Naive thymus-derived CD4-positive, alpha-beta T cell (primary cell): ENCODE measurements at regions not wholly inside any gene's neighbourhood (a gene's known extent, or its start where the extent isn't known, plus 50 kb on each side); places are given as distances from the start of the nearest gene placed in this dataset.

Experiments used
- ATAC-seq: fragments of 150-1000 bp; cut with Tn5 transposase; 2 replicates; pipeline ENCODE4 v1.10.0; 2021; ENCODE audit warnings: mild to moderate bottlenecking, moderate library complexity
- CTCF ChIA-PET: fragments of 350-600 bp; sonication (Branson Sonifier 250); formaldehyde crosslinking; loops from one replicate; lab custom pipeline; 2021; ENCODE audit warnings: antibody characterized with exemption; lab: Charles Lee
- POLR2A ChIA-PET: fragments of 350-600 bp; sonication (Branson Sonifier 250); formaldehyde crosslinking; loops from one replicate; lab custom pipeline; 2021; ENCODE audit warnings: antibody characterized with exemption, inconsistent platforms; lab: Charles Lee
- DNase-seq, 9 donors: peaks; one replicate each; pipeline versions ENCODE4 v3.0.0 to v3.0.0-alpha.2; 2020 to 2022; ENCODE audit warnings: mixed read lengths in 1 of 9
- H3K27ac ChIP-seq: one replicate; pipeline ENCODE4 v1.7.0; 2013; ENCODE audit warnings: mild to moderate bottlenecking, low read depth, low read length, moderate library complexity
- H3K27me3 ChIP-seq, 2 donors: one replicate each; pipeline ENCODE4 v1.7.0; 2013; ENCODE audit warnings: low read length in 2 of 2, mild to moderate bottlenecking in 2 of 2, moderate library complexity in 2 of 2; ENCODE audit not compliant: control insufficient read depth in 2 of 2, insufficient read depth in 2 of 2
- H3K36me3 ChIP-seq, 3 experiments: 1 replicate in 2 of 3; 2 replicates in 1 of 3; pipeline ENCODE4 v1.7.0; 2013; ENCODE audit warnings: low read length in 3 of 3, mild to moderate bottlenecking in 3 of 3, moderate library complexity in 1 of 3; ENCODE audit not compliant: insufficient read depth in 3 of 3, control insufficient read depth in 2 of 3
- H3K4me1 ChIP-seq, 2 donors: one replicate each; pipeline ENCODE4 v1.7.0; 2013; ENCODE audit warnings: low read length in 2 of 2, mild to moderate bottlenecking in 2 of 2, moderate library complexity in 1 of 2; ENCODE audit not compliant: control insufficient read depth in 2 of 2, insufficient read depth in 2 of 2
- H3K4me3 ChIP-seq: 2 replicates; pipeline ENCODE4 v1.7.0; 2013; ENCODE audit warnings: mild to moderate bottlenecking, low read length
- H3K9me3 ChIP-seq, 3 experiments: 1 replicate in 2 of 3; 2 replicates in 1 of 3; pipeline ENCODE4 v1.7.0; 2013; ENCODE audit warnings: low read length in 3 of 3; ENCODE audit not compliant: control insufficient read depth in 2 of 3
- H3K27ac Mint-ChIP-seq, 9 donors: one replicate each; pipeline ENCODE4 v1.8.0; 2020 to 2022; ENCODE audit warnings: mixed read lengths in 9 of 9, mild to moderate bottlenecking in 8 of 9, moderate library complexity in 5 of 9, inconsistent platforms in 2 of 9
- H3K27me3 Mint-ChIP-seq, 5 donors: one replicate each; pipeline ENCODE4 v1.8.0; 2021 to 2022; ENCODE audit warnings: mixed read lengths in 5 of 5, mild to moderate bottlenecking in 1 of 5
- H3K36me3 Mint-ChIP-seq, 5 donors: one replicate each; pipeline ENCODE4 v1.8.0; 2020 to 2022; ENCODE audit warnings: mixed read lengths in 5 of 5, mild to moderate bottlenecking in 3 of 5, inconsistent platforms in 1 of 5
- H3K4me1 Mint-ChIP-seq, 7 donors: one replicate each; pipeline ENCODE4 v1.8.0; 2020 to 2022; ENCODE audit warnings: mixed read lengths in 7 of 7, mild to moderate bottlenecking in 3 of 7, inconsistent platforms in 1 of 7
- H3K4me3 Mint-ChIP-seq, 10 donors: one replicate each; pipeline ENCODE4 v1.8.0; 2020 to 2022; ENCODE audit warnings: mild to moderate bottlenecking in 10 of 10, mixed read lengths in 10 of 10, moderate library complexity in 6 of 10, inconsistent platforms in 2 of 10
- H3K9me3 Mint-ChIP-seq, 11 donors: one replicate each; pipeline ENCODE4 v1.8.0; 2020 to 2022; ENCODE audit warnings: mixed read lengths in 11 of 11, mild to moderate bottlenecking in 4 of 11, inconsistent platforms in 1 of 11, moderate library complexity in 1 of 11
- intact Hi-C, 2 donors: fragments of 100-400 bp; cut with micrococcal nuclease; formaldehyde crosslinking; loops; one replicate each; pipeline ENCODE4 v1.15.1; 2023

GRCh38 chr5:104421431-104421830, 858.8 kb upstream of the NUDT12 start:
- Histone ChIP-seq H3K4me1 (no peaks in the 10 kb centered on the region), H3K36me3 (no peaks in the 10 kb centered on the region), H3K9me3 (no peaks in the 10 kb centered on the region), H3K27ac (no peak overlapping the region), H3K27me3 (no peaks in the 10 kb centered on the region), H3K4me3 (no peak overlapping the region)
- CTCF ChIA-PET = no interaction called here
- H3K4me3 Mint-ChIP-seq = no peak overlapping the region
- DNase-seq = no peak
- H3K4me1 Mint-ChIP-seq = no peaks in the 10 kb centered on the region
- POLR2A ChIA-PET = no interaction called here
- peaks cover 0 to 9% (median 2%) of the 10 kb centered on the region in 11 donors for H3K9me3 Mint-ChIP-seq
- no peaks in the 10 kb centered on the region for H3K27me3 Mint-ChIP-seq
- H3K36me3 Mint-ChIP-seq = no peaks in the 10 kb centered on the region
- no peak for ATAC-seq
- no peak overlapping the region for H3K27ac Mint-ChIP-seq
- intact Hi-C loops = no loop called here

GRCh38 chr5:104418056-104418455, 855.5 kb upstream of the NUDT12 start:
- H3K27me3 ChIP-seq = no peaks in the 10 kb centered on the region
- intact Hi-C loops = no loop called here
- ChIA-PET CTCF (no interaction called here), POLR2A (no interaction called here)
- no peak for ATAC-seq
- H3K27ac ChIP-seq = no peak overlapping the region
- no peaks in the 10 kb centered on the region for H3K4me1 ChIP-seq
- DNase-seq = no peak
- H3K27ac Mint-ChIP-seq = no peak overlapping the region
- no peak overlapping the region for H3K4me3 ChIP-seq
- H3K9me3 ChIP-seq = no peaks in the 10 kb centered on the region
- no peaks in the 10 kb centered on the region for H3K4me1 Mint-ChIP-seq
- H3K27me3 Mint-ChIP-seq = no peaks in the 10 kb centered on the region
- H3K4me3 Mint-ChIP-seq = no peak overlapping the region
- H3K36me3 ChIP-seq = no peaks in the 10 kb centered on the region
- H3K9me3 Mint-ChIP-seq = peaks cover 0 to 21% (median 6%) of the 10 kb centered on the region in 11 donors
- no peaks in the 10 kb centered on the region for H3K36me3 Mint-ChIP-seq

- H3K4me3 Mint-ChIP-seq = no peak overlapping the region
- peaks cover 0 to 19% (median 3%) of the 10 kb centered on the region in 11 donors for H3K9me3 Mint-ChIP-seq
- H3K27me3 Mint-ChIP-seq = no peaks in the 10 kb centered on the region
- Histone ChIP-seq H3K4me1 (no peaks in the 10 kb centered on the region), H3K27ac (no peak overlapping the region), H3K4me3 (no peak overlapping the region), H3K36me3 (no peaks in the 10 kb centered on the region), H3K9me3 (no peaks in the 10 kb centered on the region), H3K27me3 (no peaks in the 10 kb centered on the region)
- H3K36me3 Mint-ChIP-seq = no peaks in the 10 kb centered on the region
- intact Hi-C loops = no loop called here
- no peak overlapping the region for H3K27ac Mint-ChIP-seq
- DNase-seq (no peak), ATAC-seq (no peak)
- CTCF ChIA-PET = no interaction called here
- H3K4me1 Mint-ChIP-seq = no peaks in the 10 kb centered on the region
- POLR2A ChIA-PET = no interaction called here
Measured at GRCh38 chr5:104412649-104413240, 850.2 kb upstream of the NUDT12 start.

GRCh38 chr5:104400941-104401340, 838.4 kb upstream of the NUDT12 start:
- Histone ChIP-seq H3K27me3 (no peaks in the 10 kb centered on the region), H3K36me3 (no peaks in the 10 kb centered on the region), H3K4me1 (no peaks in the 10 kb centered on the region), H3K9me3 (no peaks in the 10 kb centered on the region), H3K27ac (no peak overlapping the region), H3K4me3 (no peak overlapping the region)
- peaks cover under 1 to 16% (median 8%) of the 10 kb centered on the region in 11 donors for H3K9me3 Mint-ChIP-seq
- CTCF ChIA-PET = no interaction called here
- H3K4me1 Mint-ChIP-seq = no peaks in the 10 kb centered on the region
- ATAC-seq (no peak), DNase-seq (no peak)
- no peak overlapping the region for H3K4me3 Mint-ChIP-seq
- peaks cover 0 to 3% (median 0%) of the 10 kb centered on the region in 5 donors for H3K36me3 Mint-ChIP-seq
- H3K27ac Mint-ChIP-seq = no peak overlapping the region
- POLR2A ChIA-PET = no interaction called here
- H3K27me3 Mint-ChIP-seq = no peaks in the 10 kb centered on the region
- intact Hi-C loops = no loop called here

- no peak for ATAC-seq
- DNase-seq = no peak
- Histone ChIP-seq H3K4me1 (no peaks in the 10 kb centered on the region), H3K9me3 (no peaks in the 10 kb centered on the region), H3K27me3 (no peaks in the 10 kb centered on the region), H3K36me3 (no peaks in the 10 kb centered on the region), H3K27ac (no peak overlapping the region), H3K4me3 (no peak overlapping the region)
- CTCF ChIA-PET = no interaction called here
- no peaks in the 10 kb centered on the region for H3K4me1 Mint-ChIP-seq
- POLR2A ChIA-PET = no interaction called here
- intact Hi-C loops = no loop called here
- H3K27ac Mint-ChIP-seq = no peak overlapping the region
- H3K4me3 Mint-ChIP-seq = no peak overlapping the region
- H3K27me3 Mint-ChIP-seq = no peaks in the 10 kb centered on the region
- H3K9me3 Mint-ChIP-seq = peaks cover 2 to 22% (median 5%) of the 10 kb centered on the region in 11 donors
- H3K36me3 Mint-ChIP-seq = no peaks in the 10 kb centered on the region
Measured at GRCh38 chr5:104385906-104386305, 823.3 kb upstream of the NUDT12 start.

GRCh38 chr5:104375345-104375744, 812.8 kb upstream of the NUDT12 start:
- no peak overlapping the region for H3K4me3 Mint-ChIP-seq
- no peak overlapping the region for H3K4me3 ChIP-seq
- no peak overlapping the region for H3K27ac ChIP-seq
- H3K27ac Mint-ChIP-seq = no peak overlapping the region
- H3K4me1 Mint-ChIP-seq = no peaks in the 10 kb centered on the region
- no peaks in the 10 kb centered on the region for H3K27me3 ChIP-seq
- ChIA-PET POLR2A (no interaction called here), CTCF (no interaction called here)
- no peaks in the 10 kb centered on the region for H3K27me3 Mint-ChIP-seq
- no peak for DNase-seq
- H3K9me3 Mint-ChIP-seq = peaks cover 0 to 9% (median 1%) of the 10 kb centered on the region in 11 donors
- no peaks in the 10 kb centered on the region for H3K36me3 ChIP-seq
- intact Hi-C loops = no loop called here
- no peaks in the 10 kb centered on the region for H3K36me3 Mint-ChIP-seq
- no peaks in the 10 kb centered on the region for H3K9me3 ChIP-seq
- ATAC-seq = no peak
- H3K4me1 ChIP-seq = no peaks in the 10 kb centered on the region

GRCh38 chr5:104372796-104373195, 810.2 kb upstream of the NUDT12 start:
- POLR2A ChIA-PET = no interaction called here
- intact Hi-C loops = no loop called here
- no peak overlapping the region for H3K4me3 ChIP-seq

More at GRCh38 chr5:104372796-104373195, 810.2 kb upstream of the NUDT12 start:
- Histone ChIP-seq H3K4me1 (no peaks in the 10 kb centered on the region), H3K27me3 (no peaks in the 10 kb centered on the region), H3K27ac (no peak overlapping the region), H3K36me3 (no peaks in the 10 kb centered on the region), H3K9me3 (no peaks in the 10 kb centered on the region)
- CTCF ChIA-PET = no interaction called here
- DNase-seq (no peak), ATAC-seq (no peak)
- no peak overlapping the region for H3K4me3 Mint-ChIP-seq
- no peaks in the 10 kb centered on the region for H3K27me3 Mint-ChIP-seq
- H3K4me1 Mint-ChIP-seq = no peaks in the 10 kb centered on the region
- H3K9me3 Mint-ChIP-seq = peaks cover 0 to 11% (median 2%) of the 10 kb centered on the region in 11 donors
- H3K27ac Mint-ChIP-seq = no peak overlapping the region
- H3K36me3 Mint-ChIP-seq = no peaks in the 10 kb centered on the region
